Keratinocyte (primary cell): ENCODE measurements at regions not wholly inside any gene's neighbourhood (a gene's known extent, or its start where the extent isn't known, plus 50 kb on each side); places are given as distances from the start of the nearest gene placed in this dataset.

Experiments
- DNase-seq: peaks from one replicate; pipeline ENCODE4 v3.0.0-alpha.2; 2011; ENCODE audit warnings: low read depth, missing footprints, low spot score
- FAIRE-seq: peaks from 2 replicates; lab custom pipeline; 2011; peaks lifted over from hg19 to GRCh38; lab: Jason Lieb, UNC
- H2AFZ ChIP-seq: 2 replicates; pipeline ENCODE4 v1.6.0; 2012; ENCODE audit warnings: low read length, control low read depth, inconsistent platforms; ENCODE audit not compliant: control insufficient read depth
- H3K27ac ChIP-seq: 2 replicates; pipeline ENCODE4 v1.5.1; 2011; ENCODE audit warnings: low read length; ENCODE audit not compliant: control insufficient read depth, insufficient read depth
- H3K27me3 ChIP-seq: 3 replicates; pipeline ENCODE4 v1.6.0; 2011; ENCODE audit warnings: low read length; ENCODE audit not compliant: control insufficient read depth, insufficient read depth; ENCODE audit errors: extremely low read depth
- H3K36me3 ChIP-seq, 2 experiments: 2 replicates in 1 of 2; 3 replicates in 1 of 2; pipeline ENCODE4 v1.5.1; 2011; ENCODE audit warnings: low read length in 2 of 2, mild to moderate bottlenecking in 1 of 2; ENCODE audit not compliant: control insufficient read depth in 2 of 2, insufficient read depth in 2 of 2; ENCODE audit errors: extremely low read depth in 1 of 2
- H3K4me1 ChIP-seq: 3 replicates; pipeline ENCODE4 v1.5.1; 2011; ENCODE audit warnings: low read length; ENCODE audit not compliant: control insufficient read depth, insufficient read depth; ENCODE audit errors: extremely low read depth
- H3K4me2 ChIP-seq: 3 replicates; pipeline ENCODE4 v1.6.0; 2011; ENCODE audit warnings: low read depth, low read length; ENCODE audit not compliant: control insufficient read depth, insufficient read depth; ENCODE audit errors: extremely low read depth
- H3K4me3 ChIP-seq, 3 experiments: fragments of 200-600 bp in 1 of 3; sonication (generic) in 1 of 3; 2 replicates in 2 of 3; 3 replicates in 1 of 3; pipeline ENCODE4 v1.5.1; 2011 to 2016; ENCODE audit warnings: low read length in 3 of 3, mild to moderate bottlenecking in 3 of 3, control low read depth in 2 of 3, inconsistent platforms in 1 of 3, low read depth in 1 of 3, mixed read lengths in 1 of 3, mixed run types in 1 of 3, moderate library complexity in 1 of 3; ENCODE audit not compliant: control insufficient read depth in 2 of 3, insufficient read depth in 2 of 3; ENCODE audit errors: extremely low read depth in 1 of 3
- H3K79me2 ChIP-seq: 2 replicates; pipeline ENCODE4 v1.6.0; 2012; ENCODE audit warnings: low read length; ENCODE audit not compliant: control insufficient read depth, insufficient read depth
- H3K9ac ChIP-seq: 3 replicates; pipeline ENCODE4 v1.6.0; 2011; ENCODE audit warnings: low read length; ENCODE audit not compliant: control insufficient read depth, insufficient read depth; ENCODE audit errors: extremely low read depth
- H3K9me1 ChIP-seq: 3 replicates; pipeline ENCODE4 v1.6.0; 2011; ENCODE audit warnings: low read length; ENCODE audit not compliant: control insufficient read depth, insufficient read depth; ENCODE audit errors: extremely low read depth
- H3K9me3 ChIP-seq: 2 replicates; pipeline ENCODE4 v1.5.1; 2012; ENCODE audit warnings: low read depth, low read length; ENCODE audit not compliant: control insufficient read depth
- H4K20me1 ChIP-seq: 3 replicates; pipeline ENCODE4 v1.6.0; 2011; ENCODE audit warnings: low read length; ENCODE audit not compliant: control insufficient read depth, insufficient read depth; ENCODE audit errors: extremely low read depth
- CTCF ChIP-seq, 3 experiments: IDR thresholded peaks in 1 of 3; conservative IDR thresholded peaks in 1 of 3; optimal IDR thresholded peaks in 1 of 3; 2 replicates in 2 of 3; 3 replicates in 1 of 3; pipeline versions ENCODE3 to v1.5.1; 2011; ENCODE audit warnings: low read length in 3 of 3, mild to moderate bottlenecking in 3 of 3, moderate library complexity in 2 of 3, control low read depth in 1 of 3, inconsistent platforms in 1 of 3; ENCODE audit not compliant: insufficient read depth in 2 of 3; ENCODE audit errors: extremely low read depth in 1 of 3
- EZH2 ChIP-seq: IDR thresholded peaks from one replicate; pipeline ENCODE4 v1.6.1; 2012; ENCODE audit warnings: inconsistent platforms, mild to moderate bottlenecking, low read length, moderate library complexity
- dilution Hi-C: fragments of 300-500 bp; cut with MboI; formaldehyde crosslinking; loops from one replicate; pipeline ENCODE4 v1.7.0; 2020; ENCODE audit warnings: low sequenced_read_pairs; ENCODE audit not compliant: extremely low pct_ligation_motif_present

DNA sequence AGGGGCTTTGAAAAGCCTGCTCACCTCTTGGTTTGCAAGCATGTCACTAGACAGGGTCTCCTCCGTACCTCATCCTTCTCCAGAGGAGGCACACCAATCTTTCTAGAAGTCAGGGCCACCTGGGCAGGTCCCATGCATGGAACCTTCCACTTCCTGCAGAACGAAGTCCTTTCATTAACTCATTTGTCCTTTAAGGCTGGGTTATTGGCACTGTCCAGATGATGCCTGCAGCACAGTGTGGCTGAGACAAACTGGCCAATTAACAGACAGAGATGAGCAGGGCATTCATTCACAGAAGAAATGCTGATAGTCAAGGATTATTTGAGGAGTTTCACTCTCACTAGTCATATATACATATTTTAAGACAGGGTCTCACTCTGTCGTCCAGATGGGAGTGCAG, 245.3 kb downstream of the TFCP2L1 start:
- H3K4me2 ChIP-seq: no peak overlapping the region
- FAIRE-seq: no peak

DNA sequence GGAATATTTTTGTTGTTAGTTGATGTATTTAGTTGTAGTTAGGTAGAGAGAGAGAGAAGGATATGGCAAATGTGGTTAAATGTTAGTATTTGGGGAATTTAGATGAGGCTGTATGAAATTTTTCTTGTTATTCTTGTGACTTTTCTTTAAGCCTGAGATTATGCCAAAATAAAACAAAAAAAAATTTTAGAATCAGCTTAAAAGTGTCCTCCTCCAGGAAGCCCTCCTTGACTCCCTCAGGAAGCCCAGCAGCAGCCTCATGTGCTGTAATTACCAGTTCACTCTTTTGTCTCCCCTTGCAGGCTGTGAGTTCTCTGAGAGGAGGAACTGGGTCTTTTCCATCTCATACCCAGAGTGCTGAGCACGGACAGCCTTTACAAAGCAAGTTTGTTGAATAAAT, 243.5 kb downstream of the TFCP2L1 start:
- dilution Hi-C loops: no loop called here

More for the DNA sequence above, 245.3 kb downstream of the TFCP2L1 start:
- TF ChIP-seq EZH2 (no peak), CTCF (optimal IDR thresholded peaks at IDR 0.05 in 1 of 3, IDR thresholded peaks at IDR 0.05 in 1 of 3, conservative IDR thresholded peaks at IDR 0.05 in 1 of 3; ENCODE audit: extremely low read depth in 1 of 3, insufficient read depth in 2 of 3, low read length in 3 of 3) (no peak)
- Histone ChIP-seq H3K9me3 (no peaks in the 10 kb centered on the region), H3K9me1 (no peaks in the 10 kb centered on the region), H3K4me1 (peaks cover 4% of the 10 kb centered on the region), H3K27ac (no peak overlapping the region), H4K20me1 (no peaks in the 10 kb centered on the region), H3K4me3 (no peak overlapping the region), H3K27me3 (peaks cover 16% of the 10 kb centered on the region), H2AFZ (no peak overlapping the region), H3K79me2 (no peaks in the 10 kb centered on the region), H3K9ac (no peak overlapping the region), H3K36me3 (no peaks in the 10 kb centered on the region)
- no peak for DNase-seq
- dilution Hi-C loops: no loop called here

More for the DNA sequence above, 243.5 kb downstream of the TFCP2L1 start:
- DNase-seq (no peak), FAIRE-seq (no peak)
- Histone ChIP-seq H3K36me3 (no peaks in the 10 kb centered on the region), H4K20me1 (no peaks in the 10 kb centered on the region), H3K9me1 (no peaks in the 10 kb centered on the region), H3K9me3 (no peaks in the 10 kb centered on the region), H3K4me3 (no peak overlapping the region), H2AFZ (no peak overlapping the region), H3K27me3 (peaks cover 12% of the 10 kb centered on the region), H3K79me2 (no peaks in the 10 kb centered on the region), H3K9ac (no peak overlapping the region), H3K4me1 (peaks cover 4% of the 10 kb centered on the region), H3K4me2 (no peak overlapping the region), H3K27ac (no peak overlapping the region)
- TF ChIP-seq CTCF (optimal IDR thresholded peaks at IDR 0.05 in 1 of 3, IDR thresholded peaks at IDR 0.05 in 1 of 3, conservative IDR thresholded peaks at IDR 0.05 in 1 of 3; ENCODE audit: extremely low read depth in 1 of 3, insufficient read depth in 2 of 3, low read length in 3 of 3): no peak
